GM18519 (cell line): ENCODE measurements at regions not wholly inside any gene's neighbourhood (a gene's known extent, or its start where the extent isn't known, plus 50 kb on each side); places are given as distances from the start of the nearest gene placed in this dataset.
A peak's percentile ranks its signal among the peaks of the same experiment; 100 is the strongest.
"Not testable (repeated sequence)": the region's sequence is repeated elsewhere in the genome, so short reads cannot be mapped to it uniquely, and the experiment has no call there.

Source experiments
- ATAC-seq: cut with Tn5 transposase; IDR thresholded peaks from one replicate; pipeline ENCODE4 v1.9.1; 2021; ENCODE audit warnings: mild to moderate bottlenecking, moderate library complexity; ENCODE audit not compliant: unreplicated experiment, low FRiP score

DNA sequence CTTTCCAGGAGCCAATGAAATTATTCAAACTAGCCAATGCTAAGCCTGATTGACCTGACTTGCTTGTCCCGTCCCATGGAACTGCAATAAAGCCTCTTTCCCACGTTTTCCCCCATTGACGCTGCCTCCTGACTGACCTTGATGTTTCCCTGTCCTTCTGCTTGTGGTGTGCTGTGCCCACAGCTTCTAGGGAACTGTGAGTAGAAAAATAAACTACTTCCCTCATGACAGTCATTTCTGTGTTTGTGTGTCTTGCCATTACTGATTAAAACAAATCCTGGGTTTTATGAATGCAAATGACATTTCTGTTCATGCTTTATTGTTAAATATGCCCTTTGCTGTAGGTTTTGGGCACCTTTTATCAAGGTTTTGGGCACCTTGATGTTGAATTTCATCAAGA, 91.3 kb upstream of the ABI1 start:
- no peak for ATAC-seq

DNA sequence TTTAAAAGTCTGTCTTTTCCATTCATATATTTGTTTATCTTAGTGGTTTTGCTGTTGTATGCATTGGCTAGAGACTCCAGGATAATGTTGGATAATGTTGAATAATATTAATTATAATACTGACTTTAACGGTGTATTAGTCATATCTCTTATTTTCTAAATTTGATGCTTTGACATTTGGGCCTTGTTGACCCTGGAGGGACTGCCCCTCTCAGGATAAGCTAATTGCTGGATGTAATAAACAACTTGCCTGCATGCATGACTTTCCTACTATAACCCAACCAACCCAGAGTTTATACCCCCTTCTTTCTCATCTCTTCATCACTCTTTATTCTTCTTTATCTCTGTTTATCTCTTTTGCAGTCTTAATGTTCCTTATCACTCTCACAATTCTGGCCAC, 90.9 kb upstream of the ABI1 start:
- no peak for ATAC-seq

DNA sequence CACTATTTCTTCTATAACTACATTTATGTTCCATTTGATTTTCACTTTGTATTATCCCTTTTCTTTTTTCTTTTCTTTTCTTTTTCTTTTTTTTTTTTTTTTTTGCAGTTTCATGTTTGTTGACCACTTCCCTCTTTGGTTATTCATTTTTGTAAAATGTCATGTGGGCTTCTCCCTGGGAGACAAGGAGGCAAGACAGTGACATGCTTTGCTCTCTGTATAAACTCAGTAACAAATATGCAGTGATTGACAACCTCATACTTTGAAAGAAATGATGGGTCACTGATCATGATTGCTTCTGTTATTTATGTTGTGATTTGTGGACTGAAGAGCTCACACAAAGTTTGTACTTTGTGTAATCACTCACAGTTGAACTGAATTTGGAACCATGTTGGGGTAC, 90.2 kb upstream of the ABI1 start:
- no peak for ATAC-seq

DNA sequence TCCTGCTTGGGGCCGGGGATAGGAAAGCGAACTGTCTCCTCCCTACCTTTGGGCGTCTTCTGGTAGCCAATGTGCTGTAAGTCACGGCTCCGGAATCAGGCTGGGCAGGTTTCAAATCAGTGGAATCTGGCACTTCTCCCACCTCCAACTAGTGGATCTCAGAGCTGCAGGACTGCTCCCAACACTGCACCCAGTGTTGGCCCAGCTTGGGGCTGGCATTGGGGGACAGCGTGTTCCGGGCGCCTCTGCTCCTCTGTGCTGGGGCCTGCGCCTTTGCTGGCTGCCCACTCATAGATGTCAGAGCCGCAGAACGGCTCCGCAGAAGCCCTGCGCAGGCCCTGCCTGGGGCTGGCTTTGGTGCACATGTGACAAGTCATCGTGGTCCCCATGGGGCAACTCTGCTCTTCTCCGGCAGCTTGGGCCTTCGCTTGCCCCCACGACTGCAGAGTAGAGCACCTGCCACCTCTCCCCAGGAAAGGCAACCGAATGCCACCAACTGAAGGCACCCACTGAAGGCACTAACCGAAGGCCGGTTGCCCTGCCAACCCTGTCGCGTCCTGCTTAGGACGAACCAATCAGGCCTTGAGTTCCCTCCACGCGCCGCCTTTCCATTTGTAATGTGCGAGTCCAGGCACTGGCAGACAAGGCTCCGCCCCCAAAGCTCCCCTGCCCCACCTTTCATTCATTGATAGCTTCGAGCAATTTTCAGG, 85.5 kb upstream of the ABI1 start:
- no peak for ATAC-seq

DNA sequence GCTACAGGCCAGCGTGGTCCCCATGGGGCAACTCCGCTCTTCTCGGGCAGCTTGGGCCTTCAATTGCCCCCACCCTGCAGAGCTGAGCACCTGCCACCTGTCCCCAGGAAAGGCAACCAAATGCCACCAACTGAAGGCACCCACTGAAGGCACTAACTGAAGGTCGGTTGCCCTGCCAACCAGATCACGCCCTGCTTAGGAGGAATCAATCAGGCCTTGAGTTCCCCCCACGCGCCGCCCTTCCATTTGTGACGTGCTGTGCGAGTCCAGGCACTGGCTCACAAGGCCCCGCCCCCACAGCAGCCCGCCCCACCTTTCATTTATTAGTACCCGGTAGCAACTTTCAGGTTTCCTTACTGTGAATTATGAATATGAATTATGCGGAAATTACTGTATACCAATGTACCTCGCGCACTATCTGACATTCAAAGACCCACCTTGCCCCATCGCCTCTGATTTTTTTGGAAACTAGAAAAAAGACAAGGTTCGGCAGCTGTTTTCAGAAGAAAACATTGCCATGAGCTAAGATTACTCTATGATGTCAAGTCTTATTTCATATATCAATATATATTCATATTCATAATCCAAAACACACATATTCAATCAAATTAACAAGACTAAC, 83.6 kb upstream of the ABI1 start:
- ATAC-seq: no peak

DNA sequence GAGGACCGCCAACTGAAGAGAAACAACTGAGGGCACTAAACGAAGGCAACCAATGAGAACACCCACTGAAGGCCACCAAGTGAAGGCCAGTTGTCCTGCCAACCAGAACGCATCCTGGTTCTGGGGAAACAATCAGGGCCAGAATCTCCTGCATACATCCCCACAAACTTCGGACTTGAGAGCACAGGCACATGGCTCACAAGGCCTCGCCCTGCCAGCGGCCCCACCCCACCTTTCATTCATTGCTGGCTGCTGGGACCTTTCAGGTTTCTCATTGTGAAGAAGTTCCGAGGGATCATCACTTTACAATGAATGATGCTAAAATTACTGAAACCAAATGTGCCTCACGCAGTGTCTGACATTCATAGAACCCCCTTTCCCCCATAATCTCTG, 79.2 kb upstream of the ABI1 start:
- no peak for ATAC-seq

DNA sequence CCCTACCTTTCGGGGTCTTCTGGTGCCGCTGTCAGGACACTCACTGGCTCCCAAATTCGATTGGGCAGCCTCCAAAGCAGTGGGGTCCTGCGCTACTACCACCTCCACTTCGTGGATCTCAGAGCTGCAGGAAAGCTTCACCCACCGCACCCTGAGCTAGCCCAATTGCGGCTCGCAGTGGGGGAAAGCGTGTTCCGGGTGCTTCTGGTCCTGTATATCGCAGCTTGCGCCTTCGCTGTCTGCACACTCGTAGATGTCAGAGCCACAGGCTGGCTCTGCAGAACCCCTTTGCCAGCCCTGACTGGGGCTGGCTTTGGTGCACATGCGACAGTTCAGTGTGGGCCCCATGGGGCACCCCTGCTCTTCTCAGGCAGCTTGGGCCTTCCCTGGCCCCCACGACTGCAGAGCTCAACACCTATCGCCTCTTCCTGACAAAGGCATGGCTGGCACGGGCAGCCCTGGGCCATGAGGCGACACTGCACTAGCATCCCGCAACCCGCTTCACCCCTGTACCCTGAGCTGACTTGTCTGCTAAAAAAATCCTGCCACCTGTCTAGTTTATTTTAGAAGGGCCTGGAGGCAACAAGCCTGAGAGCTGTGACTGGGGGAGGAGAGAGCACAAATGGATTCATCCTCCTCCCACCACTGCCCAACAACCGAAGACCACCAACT, 78.7 kb upstream of the ABI1 start:
- no peak for ATAC-seq

DNA sequence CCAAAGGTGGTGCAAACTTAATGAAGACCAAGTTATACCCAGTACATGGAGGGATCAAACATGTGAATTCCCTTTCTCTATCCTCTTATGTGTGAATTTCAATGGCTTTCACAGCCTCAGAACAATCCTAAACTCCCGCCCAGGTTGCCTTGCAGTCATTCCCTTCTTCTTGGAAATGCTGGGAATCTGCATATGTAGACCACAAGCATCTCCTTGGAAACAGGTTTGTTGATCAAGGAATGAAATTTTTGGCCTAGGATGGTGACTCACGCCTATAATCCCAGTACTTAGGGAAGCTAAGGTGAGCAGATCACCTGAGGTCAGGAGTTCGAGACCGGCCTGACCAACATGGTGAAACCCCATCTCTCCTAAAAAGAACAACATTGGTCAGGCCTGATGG, 77.8 kb upstream of the ABI1 start:
- ATAC-seq: no peak

DNA sequence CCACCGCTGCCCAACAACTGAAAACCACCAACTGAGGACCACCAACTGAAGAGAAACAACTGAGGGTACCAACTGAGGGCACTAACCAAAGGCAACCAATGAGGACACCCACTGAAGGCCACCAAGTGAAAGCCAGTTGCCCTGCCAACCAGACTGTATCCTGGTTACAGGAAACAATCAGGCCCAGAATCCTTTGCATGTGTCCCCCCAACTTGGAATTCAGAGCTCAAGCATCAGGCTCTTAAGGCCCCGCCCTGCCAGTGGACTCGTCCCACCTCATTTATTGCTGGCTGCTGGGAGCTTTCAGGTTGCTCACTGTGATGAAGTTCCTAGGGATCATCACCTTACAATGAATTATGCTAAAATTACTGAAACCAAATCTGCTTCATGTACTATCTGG, 76.6 kb upstream of the ABI1 start:
- no peak for ATAC-seq

DNA sequence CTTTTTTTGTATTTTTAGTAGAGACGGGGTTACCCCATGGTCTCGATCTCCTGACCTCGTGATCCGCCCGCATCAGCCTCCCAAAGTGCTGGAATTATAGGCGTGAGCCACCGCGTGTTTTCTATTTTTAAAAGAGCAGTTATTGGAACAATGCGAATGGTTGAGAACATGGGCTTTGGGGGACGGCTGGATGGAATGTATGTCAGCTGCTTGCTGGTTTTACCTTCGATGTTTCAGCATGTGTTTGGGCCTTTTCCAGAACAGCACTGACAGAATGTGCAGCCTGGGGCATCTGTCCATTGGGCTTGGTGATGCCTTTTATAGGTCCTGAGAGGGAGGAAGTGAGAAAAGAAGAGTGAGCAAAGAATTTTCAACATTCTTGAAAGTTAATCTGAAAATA, 73.4 kb upstream of the ABI1 start:
- ATAC-seq: not testable (repeated sequence)

DNA sequence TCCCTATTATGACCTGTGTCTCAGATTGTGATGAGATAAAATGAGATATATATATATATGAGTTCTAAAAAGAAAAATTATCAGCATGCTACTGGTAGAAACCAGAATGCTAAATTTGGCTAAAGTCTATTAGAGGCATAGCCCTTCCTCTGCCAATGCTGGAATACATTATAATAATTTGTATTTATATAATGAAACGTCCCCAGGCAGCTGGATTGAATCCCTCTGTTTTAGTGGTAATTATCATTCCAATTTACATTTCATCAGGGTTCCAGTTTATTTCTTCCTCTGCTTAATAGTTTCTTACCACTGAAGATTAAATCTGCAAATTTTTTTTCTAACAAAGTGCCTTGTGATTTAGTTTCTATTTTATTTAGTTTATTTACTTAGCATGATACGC, 71.8 kb upstream of the ABI1 start:
- ATAC-seq: no peak

DNA sequence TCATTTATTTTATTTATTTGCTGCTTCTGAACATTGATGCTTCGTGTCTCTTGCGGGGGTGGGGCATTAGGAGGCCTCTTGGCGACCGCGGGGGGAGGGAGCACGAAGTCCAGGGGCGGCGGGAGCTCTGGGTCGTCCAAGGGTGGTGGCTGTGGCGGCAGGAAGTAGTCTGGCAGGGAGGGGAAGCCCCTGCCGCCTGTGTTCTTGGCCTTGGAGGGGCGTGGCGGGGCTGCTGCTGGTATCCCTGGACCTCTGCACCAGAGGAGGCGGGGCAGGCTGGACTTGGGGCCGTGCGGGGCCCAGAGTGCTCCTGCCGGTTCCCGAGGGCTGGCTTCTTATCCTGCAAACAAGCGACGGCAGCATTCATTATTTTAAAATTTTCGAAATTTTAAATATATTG, 70.5 kb upstream of the ABI1 start:
- ATAC-seq: peak; percentile 44

DNA sequence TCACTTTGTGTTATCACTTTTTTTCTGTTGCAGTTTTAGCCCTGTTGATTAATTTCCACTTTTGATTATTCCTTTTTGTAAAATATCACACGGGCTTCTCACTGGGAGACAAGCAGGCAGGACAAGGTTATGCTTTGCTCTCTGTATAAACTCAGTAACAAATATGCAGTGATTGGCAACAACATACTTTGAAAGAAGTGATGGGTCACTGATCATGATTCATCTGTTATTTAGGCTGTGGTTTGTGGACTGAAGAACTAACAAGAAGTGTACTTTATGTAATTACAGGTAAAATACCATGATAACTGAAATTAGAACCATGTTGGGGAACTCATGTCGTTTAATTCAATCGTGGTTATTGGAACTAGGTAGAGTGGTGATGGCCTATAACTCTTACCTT, 62.1 kb upstream of the ABI1 start:
- not testable (repeated sequence) for ATAC-seq

DNA sequence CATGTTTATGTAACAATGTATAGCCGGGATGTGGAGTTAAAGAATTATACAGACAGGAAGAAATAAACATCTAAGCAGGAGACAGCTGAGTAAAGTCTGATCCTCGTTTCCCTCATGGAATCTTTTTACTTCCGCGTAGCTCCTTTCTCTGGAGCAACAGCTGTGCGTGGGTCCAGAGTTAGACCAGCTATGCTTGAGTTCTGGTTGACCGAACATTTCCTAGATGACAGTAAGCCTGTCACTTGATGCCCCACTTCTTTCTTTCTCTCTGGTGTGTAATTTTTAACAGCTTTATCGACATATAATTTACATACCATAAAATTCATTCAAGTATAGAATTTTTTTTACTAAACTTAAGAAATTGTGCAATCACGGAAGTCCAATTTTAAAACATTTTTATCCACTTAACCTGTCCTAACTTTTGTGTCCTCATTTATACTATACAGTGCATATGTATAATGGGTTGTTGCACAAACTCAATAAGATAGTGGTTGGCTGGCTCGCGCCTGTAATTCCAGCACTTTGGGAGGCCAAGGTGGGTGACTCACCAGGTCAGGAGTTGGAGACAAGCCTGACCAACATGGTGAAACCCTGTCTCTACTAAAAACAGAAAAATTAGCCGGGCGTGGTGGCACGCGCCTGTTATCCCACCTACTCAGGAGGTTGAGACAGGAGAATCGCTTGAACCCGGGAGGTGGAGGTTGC, 58.5 kb upstream of the ABI1 start:
- not testable (repeated sequence) for ATAC-seq

DNA sequence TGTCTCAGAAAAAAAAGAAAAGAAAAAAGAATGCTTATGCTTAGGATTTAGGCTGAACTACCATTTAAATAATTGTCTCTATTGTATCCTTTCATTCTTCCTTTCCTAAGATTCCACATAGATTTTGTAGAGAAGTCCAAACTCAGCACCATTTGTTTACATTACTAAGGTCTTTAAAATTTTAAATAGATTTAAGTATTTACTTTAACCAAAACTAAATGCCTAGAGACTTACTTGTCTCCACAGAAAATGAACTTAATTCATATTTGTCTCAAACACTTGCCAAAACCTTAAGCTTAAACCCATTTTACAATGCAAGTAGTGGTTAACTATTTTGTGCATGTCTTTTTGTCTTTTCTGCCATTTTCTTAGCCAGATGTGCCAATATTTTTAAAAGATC, 54.1 kb upstream of the ABI1 start:
- ATAC-seq: no peak

DNA sequence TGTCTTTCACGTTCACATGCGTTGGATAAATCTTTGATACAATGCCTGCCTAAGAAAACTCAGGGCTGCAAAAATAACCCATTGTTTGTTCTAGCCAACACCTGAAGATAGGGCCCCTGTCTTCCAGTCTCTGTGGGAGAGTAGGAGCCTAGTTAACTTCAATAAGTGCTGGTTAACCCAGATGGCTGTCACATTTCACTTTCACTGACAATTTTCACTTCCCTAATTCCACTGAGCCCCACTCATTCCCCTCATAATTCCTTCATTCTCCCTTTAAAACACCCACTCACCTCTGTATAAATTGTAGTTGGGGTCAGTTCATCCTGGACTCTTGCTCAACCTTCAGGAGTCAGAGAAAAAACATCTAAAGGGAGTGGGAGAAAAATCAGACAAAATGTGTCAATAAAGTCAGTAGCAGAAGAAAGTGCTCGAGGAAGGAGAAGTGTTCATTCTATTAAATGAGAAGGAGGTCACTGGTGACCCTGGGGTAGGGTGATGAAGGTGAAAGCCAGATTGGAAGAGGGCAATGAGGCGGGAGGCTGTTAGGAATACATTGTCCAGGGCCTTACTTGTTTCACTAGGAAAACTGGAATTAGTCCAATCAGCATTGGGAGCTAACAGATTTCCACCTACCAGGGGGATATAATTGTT, 51.2 kb upstream of the ABI1 start:
- ATAC-seq: no peak
